ENCODE measurements at regions not wholly inside any gene's neighbourhood (a gene's known extent, or its start where the extent isn't known, plus 50 kb on each side); places are given as distances from the start of the nearest gene placed in this dataset.
"Not testable (repeated sequence)": the region's sequence is repeated elsewhere in the genome, so short reads cannot be mapped to it uniquely, and the experiment has no call there.

DNA sequence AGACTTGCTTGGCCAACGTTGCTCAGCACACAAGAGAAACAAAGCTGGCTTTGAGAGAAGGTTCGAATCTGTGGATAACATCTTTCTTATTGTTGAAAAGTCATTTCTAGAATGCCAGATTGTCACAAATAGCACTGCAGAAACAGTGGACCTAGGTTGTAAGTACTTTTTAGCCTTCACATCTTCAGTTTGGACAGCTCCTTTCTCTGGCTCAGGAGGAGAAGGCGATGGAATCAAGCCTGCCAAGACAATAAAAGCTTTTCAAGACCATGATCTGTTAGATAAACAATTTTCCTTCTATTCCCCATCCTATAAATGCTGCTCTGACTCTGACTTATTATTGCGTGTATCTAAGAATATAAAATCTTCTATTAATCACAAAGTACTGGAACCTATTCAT is 615.2 kb upstream of the SEMA6A start:
- DNase-seq, result no peak

GRCh38 chr5:117188211-117188610 is 613.6 kb upstream of the SEMA6A start:
- DNase-seq, result no peak

DNA sequence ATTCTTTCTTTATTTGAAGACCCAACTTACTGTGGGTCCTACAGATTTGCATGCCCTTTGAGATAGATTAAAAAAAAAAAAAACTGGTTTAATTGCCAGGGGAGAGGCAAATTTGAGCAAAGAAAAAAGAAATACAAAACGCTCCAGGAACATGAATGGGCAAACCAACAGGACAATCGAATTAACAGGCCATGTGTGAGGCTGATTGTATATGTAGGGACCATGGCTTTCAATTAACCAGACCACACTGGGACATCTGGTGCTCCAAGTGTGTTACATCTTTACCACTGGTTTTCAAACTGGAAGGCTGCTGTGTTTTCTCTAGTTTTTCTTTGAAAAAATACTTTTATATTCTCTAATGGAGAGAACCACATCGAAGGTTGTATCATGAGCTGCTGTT is 612.1 kb upstream of the SEMA6A start:
- DNase-seq, result no peak

GRCh38 chr5:117183326-117183725 is 608.7 kb upstream of the SEMA6A start:
- no peak for DNase-seq

GRCh38 chr5:117182104-117182503 is 607.5 kb upstream of the SEMA6A start:
- no peak for DNase-seq

DNA sequence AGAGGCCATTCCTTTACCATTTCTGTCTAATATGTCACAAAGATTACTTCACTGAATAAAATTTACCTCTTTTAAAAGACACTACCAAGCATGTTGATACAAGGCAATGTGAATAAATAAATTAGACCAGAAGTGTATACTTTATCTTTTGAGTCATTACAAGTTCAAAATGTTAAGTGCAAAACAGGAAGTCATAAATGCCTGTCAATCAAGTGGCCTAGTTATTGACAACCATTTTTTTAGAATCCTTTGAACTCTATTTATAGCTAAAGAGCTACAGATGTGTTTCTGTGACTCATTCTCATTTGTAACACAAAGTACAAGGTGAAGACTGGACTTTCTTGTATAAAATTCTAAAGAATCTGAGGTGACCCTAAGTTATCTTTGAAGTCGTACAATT is 602.7 kb upstream of the SEMA6A start:
- no peak for DNase-seq

DNA sequence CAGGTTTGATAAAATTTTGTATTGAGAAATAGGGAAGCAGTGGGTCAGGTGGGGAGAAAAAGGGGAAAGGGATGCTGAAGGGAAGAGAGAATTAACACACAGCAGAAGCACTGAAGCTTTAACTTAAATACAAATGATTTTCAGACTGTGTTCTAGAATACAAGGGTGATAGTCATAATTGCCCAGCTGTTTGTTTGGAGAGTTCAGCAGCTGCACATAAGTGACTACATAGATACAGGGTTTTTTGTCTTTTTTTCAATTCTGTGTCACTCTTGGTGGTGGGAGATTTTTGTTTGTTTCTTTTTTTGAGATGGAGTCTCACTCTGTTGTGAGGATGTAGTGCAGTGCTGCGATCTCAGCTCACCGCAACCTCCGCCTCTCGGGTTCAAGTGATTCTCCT is 590.4 kb upstream of the SEMA6A start:
- no peak for DNase-seq

DNA sequence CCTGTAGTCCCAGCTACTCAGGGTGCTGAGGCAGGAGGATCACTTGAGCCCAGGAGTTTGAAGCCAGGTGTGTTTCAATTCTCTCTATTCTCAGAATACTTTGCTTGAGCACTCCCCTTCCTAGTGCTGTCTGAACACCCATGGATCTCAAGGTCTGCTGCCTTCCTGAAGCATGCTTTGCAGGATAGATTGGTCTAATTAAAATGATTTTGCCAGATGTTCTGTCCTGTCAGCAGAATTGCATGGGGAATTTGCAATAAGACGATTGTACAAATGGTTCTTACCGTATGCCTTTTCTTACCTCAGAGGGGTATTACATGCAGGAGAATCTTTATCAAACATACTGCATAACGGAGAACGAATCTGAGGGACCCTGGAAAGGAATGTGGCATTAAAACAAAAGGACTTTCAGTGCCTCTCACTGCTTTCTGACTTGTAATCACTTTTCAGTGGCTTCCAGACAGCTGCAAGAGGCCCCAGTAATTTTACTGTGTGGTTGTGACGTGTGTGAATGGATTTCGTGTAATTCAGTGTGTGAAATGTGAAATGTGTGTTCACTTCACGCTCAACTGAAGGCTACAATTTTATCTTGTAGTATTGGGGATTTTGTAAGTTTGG is 587.2 kb upstream of the SEMA6A start:
- DNase-seq, result peak; percentile 40

DNA sequence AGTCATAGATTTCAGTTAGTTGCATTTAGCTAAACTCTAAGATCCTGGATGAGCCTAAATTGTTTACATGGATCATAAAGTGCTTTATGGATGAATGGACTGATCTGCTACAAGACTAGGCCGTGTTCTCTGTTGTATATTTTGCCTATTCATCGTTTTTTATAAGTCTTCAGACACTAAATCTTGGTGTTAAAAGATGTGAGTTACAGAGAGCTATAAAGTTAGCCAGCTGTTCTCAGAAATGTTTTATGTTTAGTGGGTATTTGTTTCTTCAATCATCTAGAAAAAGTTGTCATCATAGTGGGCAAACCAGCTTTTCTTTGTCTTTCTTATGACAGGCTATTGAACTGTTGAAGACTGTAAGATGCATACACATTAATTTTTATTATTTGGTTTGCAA is 585.8 kb upstream of the SEMA6A start:
- DNase-seq, result no peak

GRCh38 chr5:117149312-117149711 is 574.7 kb upstream of the SEMA6A start:
- no peak for DNase-seq

DNA sequence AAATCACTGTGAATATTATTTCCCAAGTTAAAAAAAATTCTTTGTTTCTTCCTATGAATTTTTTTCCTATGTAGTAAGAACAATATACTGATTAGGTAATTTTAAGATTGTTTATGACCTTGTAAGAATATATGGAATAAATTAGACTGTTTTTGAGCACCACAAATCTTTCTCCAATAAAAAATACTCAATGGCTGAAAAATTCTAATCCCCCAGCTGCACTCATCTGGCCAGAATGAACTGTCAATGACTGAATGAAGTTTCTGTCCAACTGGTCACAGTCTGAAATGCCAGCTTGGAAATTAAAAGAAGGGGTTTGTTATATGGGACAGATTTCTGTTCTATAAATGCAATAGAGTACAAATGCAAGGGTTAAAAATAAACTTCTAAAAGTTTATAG is 569.5 kb upstream of the SEMA6A start:
- no peak for DNase-seq

DNA sequence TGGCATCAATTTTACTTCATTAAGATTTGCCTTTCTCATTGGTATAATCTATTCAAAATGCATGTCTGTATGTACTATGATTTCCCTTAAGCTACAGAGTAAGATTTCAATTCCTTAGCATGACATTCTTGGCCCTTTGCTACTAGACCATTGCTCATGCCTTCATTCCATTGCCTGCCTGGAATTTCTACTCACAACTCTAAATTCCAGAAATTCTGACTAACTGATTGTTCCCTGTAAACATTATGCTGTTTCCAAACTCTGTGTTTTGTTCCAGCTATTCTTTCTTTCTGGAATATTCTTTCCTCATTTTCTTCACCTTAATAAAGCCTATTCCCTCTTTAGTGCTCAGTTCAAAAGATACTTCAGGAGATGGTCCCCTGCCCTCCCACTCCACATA is 568.8 kb upstream of the SEMA6A start:
- DNase-seq, result no peak

DNA sequence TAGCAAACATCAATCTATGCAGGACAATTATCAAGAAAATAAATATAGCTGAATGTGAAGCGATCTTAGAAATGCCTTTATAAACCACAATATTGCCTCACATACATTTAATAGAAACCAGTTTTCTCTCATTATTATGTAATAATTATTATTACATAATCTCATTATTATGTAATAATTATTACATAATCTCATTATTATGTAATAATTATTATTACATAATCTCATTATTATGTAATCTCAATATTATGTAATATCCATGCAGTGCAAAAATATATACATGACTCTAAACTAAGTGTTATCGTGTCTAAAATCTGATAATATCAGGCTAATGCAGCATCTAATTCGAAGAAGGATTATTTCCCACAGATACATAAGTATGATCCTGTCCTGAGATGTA is 563.9 kb upstream of the SEMA6A start:
- DNase-seq, result no peak

GRCh38 chr5:117135851-117136250 is 561.2 kb upstream of the SEMA6A start:
- DNase-seq, result no peak

GRCh38 chr5:117133198-117133597 is 558.6 kb upstream of the SEMA6A start:
- no peak for DNase-seq

- DNase-seq, result no peak
Measured at GRCh38 chr5:117131876-117132275, 557.3 kb upstream of the SEMA6A start.

GRCh38 chr5:117131048-117131679 is 556.5 kb upstream of the SEMA6A start:
- no peak for DNase-seq

DNA sequence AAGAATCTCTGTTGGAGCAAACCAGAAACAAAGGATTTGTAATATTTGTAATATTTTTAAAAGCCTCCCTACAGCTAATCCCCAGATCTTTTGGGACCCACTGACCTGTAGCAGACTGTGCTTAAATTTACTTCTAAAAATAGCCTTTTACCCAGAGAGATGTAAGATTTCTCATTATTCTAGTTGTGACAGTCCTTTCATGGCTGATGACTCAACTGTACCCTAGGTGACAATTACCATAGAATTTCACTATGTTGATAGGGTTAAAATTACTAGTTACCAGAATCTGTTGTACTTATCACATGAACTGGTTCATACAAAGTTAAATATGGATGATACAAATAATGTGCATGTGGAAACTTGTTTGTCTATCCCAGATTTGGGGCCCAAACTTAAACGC is 543.9 kb upstream of the SEMA6A start:
- DNase-seq, result no peak

DNA sequence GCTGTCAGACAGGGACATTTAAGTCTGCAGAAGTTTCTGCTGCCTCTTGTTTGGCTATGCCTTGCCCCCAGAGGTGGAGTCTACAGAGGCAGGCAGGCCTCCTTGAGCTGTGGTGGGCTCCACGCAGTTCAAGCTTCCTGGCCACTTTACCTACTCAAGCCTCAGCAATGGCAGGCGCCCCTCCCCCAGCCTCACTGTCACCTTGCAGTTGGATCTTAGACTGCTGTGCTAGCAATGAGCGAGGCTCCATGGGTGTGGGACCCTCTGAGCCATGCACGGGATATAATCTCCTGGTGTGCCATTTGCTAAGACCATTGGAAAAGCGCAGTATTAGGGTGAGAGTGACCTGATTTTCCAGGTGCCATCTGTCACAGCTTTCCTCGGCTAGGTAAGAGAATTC is 542.7 kb upstream of the SEMA6A start:
- DNase-seq, result not testable (repeated sequence)

- DNase-seq, result no peak
Measured at GRCh38 chr5:117110548-117110947, 535.9 kb upstream of the SEMA6A start.

- no peak for DNase-seq
Measured at GRCh38 chr5:117107859-117108258, 533.2 kb upstream of the SEMA6A start.

DNA sequence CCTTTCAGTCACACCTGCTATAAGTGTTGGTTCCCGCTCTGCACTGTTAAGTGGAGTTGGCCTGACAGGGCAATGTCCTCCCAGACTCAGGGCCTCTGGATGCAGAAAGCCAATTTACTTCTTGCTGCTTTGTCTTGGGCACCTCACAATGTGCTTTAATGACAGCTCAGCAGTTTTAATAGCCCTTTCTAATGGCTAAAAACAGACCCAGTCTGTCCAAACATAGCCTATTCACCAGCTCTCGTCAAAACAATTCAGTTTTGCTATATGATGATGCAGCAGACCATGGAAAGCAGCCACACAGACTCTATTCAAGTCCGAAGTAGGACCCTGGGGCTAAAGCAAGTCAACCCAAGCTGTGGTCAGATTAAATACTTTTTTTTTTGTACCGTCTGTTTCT is 529.1 kb upstream of the SEMA6A start:
- no peak for DNase-seq

DNA sequence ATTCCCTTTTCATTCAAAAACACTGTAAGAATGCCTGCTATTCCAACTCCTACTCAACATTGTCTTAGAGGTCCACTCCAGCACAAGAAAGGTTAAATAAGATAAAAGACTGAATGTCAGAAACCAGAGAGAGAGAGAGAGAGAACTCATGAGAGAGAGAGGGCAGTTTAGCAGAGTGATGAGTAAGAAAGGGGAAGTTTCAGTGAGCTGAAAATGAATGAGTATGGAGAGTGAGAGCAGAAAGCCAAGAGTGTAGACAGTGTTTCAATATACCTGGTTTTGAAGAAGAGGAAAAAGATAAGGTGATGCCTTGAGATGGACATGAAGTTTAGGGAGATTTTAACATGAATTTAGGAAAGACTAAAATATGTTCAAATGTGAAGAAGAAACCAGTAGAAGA is 528.0 kb upstream of the SEMA6A start:
- DNase-seq, result no peak

GRCh38 chr5:117100176-117100575 is 525.6 kb upstream of the SEMA6A start:
- no peak for DNase-seq

- DNase-seq, result no peak
Measured at GRCh38 chr5:117098094-117098493, 523.5 kb upstream of the SEMA6A start.

Data from left hindlimb (tissue), 1 donor.